SK-N-SH (cell line): ENCODE measurements at regions not wholly inside any gene's neighbourhood (a gene's known extent, or its start where the extent isn't known, plus 50 kb on each side); places are given as distances from the start of the nearest gene placed in this dataset.

ENCODE experiments used
- CTCF ChIA-PET: fragments of 300-600, 350-600 bp; formaldehyde crosslinking; extraction: SDS; loops from one replicate; lab custom pipeline; 2021; lab: Yijun Ruan, JAX
- POLR2A ChIA-PET: fragments of 350-600 bp; sonication (Branson Sonifier 250); formaldehyde crosslinking; extraction: SDS; loops from one replicate; lab custom pipeline; 2020; ENCODE audit warnings: antibody characterized with exemption, inconsistent platforms; lab: Yijun Ruan, JAX
- DNase-seq: peaks from one replicate; pipeline ENCODE4 v3.0.0; 2012
- H2AFZ ChIP-seq: fragments of 200-600 bp; sonication (generic); 2 replicates; pipeline ENCODE4 v1.8.1; 2016; ENCODE audit warnings: antibody characterized with exemption, mild to moderate bottlenecking, low read depth
- H3F3A ChIP-seq: fragments of 200-600 bp; sonication (generic); replicated peaks from 2 replicates; pipeline ENCODE3; 2016; ENCODE audit warnings: antibody characterized with exemption, mild to moderate bottlenecking; ENCODE audit not compliant: insufficient read depth
- H3K27ac ChIP-seq, 2 experiments: fragments of 200-500 bp in 1 of 2; fragments of 200-600 bp in 1 of 2; sonication (Bioruptor generic) in 1 of 2; sonication (generic), shearing (Covaris generic) in 1 of 2; 2 replicates each; pipeline versions ENCODE4 v1.5.1 to v1.6.1; 2014 to 2016; ENCODE audit warnings: low read depth in 2 of 2, inconsistent platforms in 1 of 2, low read length in 1 of 2, mild to moderate bottlenecking in 1 of 2, mixed read lengths in 1 of 2
- H3K27me3 ChIP-seq: fragments of 200-600 bp; sonication (generic), shearing (Covaris generic); 2 replicates; pipeline ENCODE4 v1.6.1; 2016; ENCODE audit warnings: mixed run types; ENCODE audit not compliant: insufficient read depth
- H3K36me3 ChIP-seq, 2 experiments: fragments of 200-500 bp in 1 of 2; fragments of 200-600 bp in 1 of 2; sonication (Bioruptor generic) in 1 of 2; sonication (generic) in 1 of 2; replicated peaks in 1 of 2; 2 replicates each; pipeline versions ENCODE3 to v1.5.1; 2014 to 2016; ENCODE audit warnings: low read length in 1 of 2, mild to moderate bottlenecking in 1 of 2; ENCODE audit not compliant: insufficient read depth in 2 of 2, control insufficient read depth in 1 of 2
- H3K4me1 ChIP-seq, 2 experiments: fragments of 200-500 bp in 1 of 2; fragments of 200-600 bp in 1 of 2; sonication (Bioruptor generic) in 1 of 2; sonication (generic), shearing (Covaris generic) in 1 of 2; 2 replicates each; pipeline versions ENCODE4 v1.5.1 to v1.6.1; 2014 to 2016; ENCODE audit warnings: low read depth in 1 of 2, low read length in 1 of 2, mixed run types in 1 of 2; ENCODE audit not compliant: insufficient read depth in 2 of 2, control insufficient read depth in 1 of 2
- H3K4me2 ChIP-seq: fragments of 200-600 bp; sonication (generic), shearing (Covaris generic); 2 replicates; pipeline ENCODE4 v1.6.1; 2017; ENCODE audit warnings: mixed run types
- H3K4me3 ChIP-seq, 2 experiments: fragments of 200-500 bp in 1 of 2; fragments of 200-600 bp in 1 of 2; sonication (Bioruptor generic) in 1 of 2; sonication (generic), shearing (Covaris generic) in 1 of 2; 2 replicates each; pipeline versions ENCODE4 v1.5.1 to v1.8.1; 2014 to 2016; ENCODE audit warnings: low read depth in 2 of 2, inconsistent platforms in 1 of 2, low read length in 1 of 2, mild to moderate bottlenecking in 1 of 2, mixed read lengths in 1 of 2, moderate library complexity in 1 of 2
- H3K79me2 ChIP-seq: fragments of 200-600 bp; sonication (generic); 2 replicates; pipeline ENCODE4 v1.8.1; 2017; ENCODE audit warnings: mild to moderate bottlenecking; ENCODE audit not compliant: insufficient read depth
- H3K9ac ChIP-seq: fragments of 200-600 bp; sonication (generic); 2 replicates; pipeline ENCODE4 v1.6.1; 2017; ENCODE audit warnings: mixed run types
- H3K9me2 ChIP-seq: fragments of 200-600 bp; sonication (generic); 2 replicates; pipeline ENCODE4 v1.6.1; 2017; ENCODE audit warnings: mixed run types
- H3K9me3 ChIP-seq: fragments of 200-600 bp; sonication (generic); 2 replicates; pipeline ENCODE4 v1.6.1; 2017; ENCODE audit warnings: mixed run types, mild to moderate bottlenecking, moderate library complexity
- H4K20me1 ChIP-seq: fragments of 200-600 bp; sonication (generic); 2 replicates; pipeline ENCODE4 v1.6.1; 2017; ENCODE audit warnings: mild to moderate bottlenecking, mixed run types; ENCODE audit not compliant: insufficient read depth
- CHD2 ChIP-seq: fragments of 150-350 bp; IDR thresholded peaks from 2 replicates; pipeline ENCODE4 v1.6.1; 2018; ENCODE audit warnings: low read length; ENCODE audit not compliant: partially characterized antibody
- EP300 ChIP-seq, 2 experiments: IDR thresholded peaks; 2 replicates each; pipeline versions ENCODE4 v1.4.0 to v1.6.1; 2012; ENCODE audit warnings: borderline replicate concordance in 1 of 2, low read depth in 1 of 2, low read length in 1 of 2
- FOXJ3 ChIP-seq: sonication (generic); formaldehyde crosslinking; IDR thresholded peaks from 2 replicates; pipeline ENCODE4 v1.5.1; 2020; ENCODE audit warnings: mild to moderate bottlenecking, missing genetic modification reagents
- FOXM1 ChIP-seq: IDR thresholded peaks from 2 replicates; pipeline ENCODE4 v1.4.0; 2012; ENCODE audit warnings: low read depth, mild to moderate bottlenecking
- GABPA ChIP-seq: IDR thresholded peaks from 2 replicates; pipeline ENCODE4 v1.4.0; 2012; ENCODE audit warnings: low read depth, mild to moderate bottlenecking
- GATA2 ChIP-seq: sonication (generic); formaldehyde crosslinking; IDR thresholded peaks from 2 replicates; pipeline ENCODE4 v1.5.0; 2020; ENCODE audit warnings: mild to moderate bottlenecking, missing genetic modification reagents
- JUND ChIP-seq: IDR thresholded peaks from 2 replicates; pipeline ENCODE4 v1.4.0; 2012
- MXI1 ChIP-seq: IDR thresholded peaks from 2 replicates; pipeline ENCODE4 v1.6.1; 2012; ENCODE audit warnings: mild to moderate bottlenecking, low read depth, low read length, improper control_type of control experiment
- NRF1 ChIP-seq: IDR thresholded peaks from 2 replicates; pipeline ENCODE4 v1.6.1; 2012; ENCODE audit warnings: low read depth, mild to moderate bottlenecking, low read length
- POLR2AphosphoS5 ChIP-seq: IDR thresholded peaks from 2 replicates; pipeline ENCODE4 v1.6.1; 2012; ENCODE audit warnings: low read depth, low read length
- RAD21 ChIP-seq: IDR thresholded peaks from 2 replicates; pipeline ENCODE4 v1.6.1; 2012; ENCODE audit warnings: mild to moderate bottlenecking, low read length
- SIN3A ChIP-seq: IDR thresholded peaks from 2 replicates; pipeline ENCODE4 v1.6.1; 2012; ENCODE audit warnings: low read depth, mild to moderate bottlenecking, low read length, moderate library complexity, borderline replicate concordance
- TAF1 ChIP-seq: IDR thresholded peaks from 2 replicates; pipeline ENCODE4 v1.6.1; 2012; ENCODE audit warnings: low read depth, mild to moderate bottlenecking, low read length, moderate library complexity, borderline replicate concordance
- WGBS: methylation state at CpG from one replicate; pipeline ENCODE4 v1.1.6; 2017; ENCODE audit warnings: low lambda C conversion rate; 5-methylcytosine and 5-hydroxymethylcytosine counted together
- TF ChIP-seq, protein P1 (sequence below): IDR thresholded peaks from 2 replicates; pipeline ENCODE4 v1.4.0; 2012; ENCODE audit warnings: low read depth
- TF ChIP-seq, protein P2 (sequence below): IDR thresholded peaks from 2 replicates; pipeline ENCODE4 v1.6.1; 2012; ENCODE audit warnings: mild to moderate bottlenecking, low read depth, low read length, moderate library complexity
- TF ChIP-seq, protein P3 (sequence below): IDR thresholded peaks from 2 replicates; pipeline ENCODE4 v1.4.0; 2012; ENCODE audit warnings: low read depth, borderline replicate concordance

DNA sequence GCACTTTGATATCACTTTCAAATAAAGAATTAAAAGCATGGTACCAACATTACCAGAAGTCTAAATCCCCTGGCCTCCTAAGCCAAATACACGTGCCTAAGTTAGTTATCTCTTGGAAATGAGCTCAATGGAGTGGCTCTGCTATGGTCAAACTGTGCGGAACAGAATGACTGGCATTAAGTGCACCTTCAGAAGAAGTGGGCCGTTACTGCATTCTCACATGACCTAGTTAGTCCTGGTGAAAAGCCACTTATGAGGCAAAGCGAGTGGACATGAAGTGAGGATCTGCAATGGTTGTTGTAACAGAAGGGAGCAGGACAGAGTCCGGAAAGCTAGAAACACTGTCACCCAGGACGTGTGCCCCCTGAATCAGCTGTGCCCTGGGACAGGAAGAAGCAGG, 633.1 kb downstream of the IRX1 start:
- 10% methylated on average over 6 of the region's 6 CpGs for whole genome bisulfite sequencing
- H3K27me3 ChIP-seq: no peaks in the 10 kb centered on the region
- no peaks in the 10 kb centered on the region for H3K9me3 ChIP-seq
- no peak overlapping the region for H2AFZ ChIP-seq
- H3K79me2 ChIP-seq: no peaks in the 10 kb centered on the region
- DNase-seq: no peak
- no peak overlapping the region for H3K27ac ChIP-seq
- ChIA-PET POLR2A (no interaction called here), CTCF (no interaction called here)
- no peaks in the 10 kb centered on the region for H3F3A ChIP-seq
- H3K9ac ChIP-seq: no peak overlapping the region
- no peaks in the 10 kb centered on the region for H4K20me1 ChIP-seq
- no peak overlapping the region for H3K4me2 ChIP-seq
- no peaks in the 10 kb centered on the region for H3K9me2 ChIP-seq
- H3K4me1 ChIP-seq: no peaks in the 10 kb centered on the region
- H3K4me3 ChIP-seq: no peak overlapping the region
- H3K36me3 ChIP-seq: no peaks in the 10 kb centered on the region
- TF ChIP-seq RAD21 (no peak), GATA2 (CRISPR knock-in tag) (no peak), NRF1 (no peak)
- TF ChIP-seq, protein P1, sequence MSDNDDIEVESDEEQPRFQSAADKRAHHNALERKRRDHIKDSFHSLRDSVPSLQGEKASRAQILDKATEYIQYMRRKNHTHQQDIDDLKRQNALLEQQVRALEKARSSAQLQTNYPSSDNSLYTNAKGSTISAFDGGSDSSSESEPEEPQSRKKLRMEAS: no peak

DNA sequence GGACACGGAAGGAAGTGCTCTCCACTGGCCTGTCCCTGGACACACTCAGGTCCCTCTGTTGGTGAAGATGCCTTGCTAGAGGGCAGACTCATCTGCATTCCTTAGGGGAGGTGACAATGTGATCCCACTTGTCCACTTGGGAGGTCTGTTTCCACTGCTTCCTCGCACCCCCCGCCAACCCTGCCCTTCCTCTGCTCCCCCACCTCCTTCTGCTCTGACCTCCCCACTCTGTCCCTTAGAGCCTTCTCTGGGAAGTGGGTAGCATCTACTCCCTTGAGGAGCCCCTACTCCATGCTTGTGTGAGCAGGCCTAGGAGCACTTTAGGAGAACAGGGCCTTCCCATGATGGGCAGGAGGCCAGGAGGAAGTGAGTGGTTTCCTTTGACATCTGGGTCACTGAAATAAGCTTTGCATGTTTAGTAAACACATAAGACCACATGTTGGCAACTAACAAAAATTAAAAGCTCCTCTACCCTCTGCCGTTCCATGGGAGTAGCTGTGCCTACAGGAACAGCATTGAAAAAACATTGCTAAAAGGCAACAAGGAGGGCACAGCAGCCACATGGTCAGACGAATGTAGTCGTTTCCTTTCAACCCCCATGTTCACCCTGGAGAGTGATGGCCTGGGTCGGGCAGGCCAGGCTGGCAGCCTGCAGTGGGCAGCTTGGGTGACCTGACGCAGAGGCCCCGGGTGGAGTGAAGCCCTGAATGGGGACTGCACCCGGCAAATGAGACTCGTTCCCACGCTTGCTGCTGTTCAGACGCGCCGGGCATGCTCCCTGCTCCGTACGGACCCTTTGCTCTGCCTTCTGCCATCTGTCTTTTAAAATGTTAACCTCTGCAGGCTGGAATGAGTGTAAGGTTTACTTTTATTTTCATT, 634.0 kb downstream of the IRX1 start:
- no peaks in the 10 kb centered on the region for H3F3A ChIP-seq
- H3K4me3 ChIP-seq: no peak overlapping the region
- no peaks in the 10 kb centered on the region for H3K4me1 ChIP-seq
- DNase-seq: no peak
- no peak overlapping the region for H2AFZ ChIP-seq
- no peaks in the 10 kb centered on the region for H3K79me2 ChIP-seq
- no peak overlapping the region for H3K9ac ChIP-seq
- H3K4me2 ChIP-seq: no peak overlapping the region
- no peaks in the 10 kb centered on the region for H3K27me3 ChIP-seq
- TF ChIP-seq FOXM1 (no peak), JUND (no peak), EP300 (IDR thresholded peaks at IDR 0.05; ENCODE audit: borderline replicate concordance in 1 of 2, low read depth in 1 of 2, low read length in 1 of 2) (no peak), POLR2AphosphoS5 (no peak), SIN3A (no peak), CHD2 (no peak), TAF1 (no peak), GABPA (no peak), MXI1 (no peak), FOXJ3 (no peak)
- TF ChIP-seq, protein P2, sequence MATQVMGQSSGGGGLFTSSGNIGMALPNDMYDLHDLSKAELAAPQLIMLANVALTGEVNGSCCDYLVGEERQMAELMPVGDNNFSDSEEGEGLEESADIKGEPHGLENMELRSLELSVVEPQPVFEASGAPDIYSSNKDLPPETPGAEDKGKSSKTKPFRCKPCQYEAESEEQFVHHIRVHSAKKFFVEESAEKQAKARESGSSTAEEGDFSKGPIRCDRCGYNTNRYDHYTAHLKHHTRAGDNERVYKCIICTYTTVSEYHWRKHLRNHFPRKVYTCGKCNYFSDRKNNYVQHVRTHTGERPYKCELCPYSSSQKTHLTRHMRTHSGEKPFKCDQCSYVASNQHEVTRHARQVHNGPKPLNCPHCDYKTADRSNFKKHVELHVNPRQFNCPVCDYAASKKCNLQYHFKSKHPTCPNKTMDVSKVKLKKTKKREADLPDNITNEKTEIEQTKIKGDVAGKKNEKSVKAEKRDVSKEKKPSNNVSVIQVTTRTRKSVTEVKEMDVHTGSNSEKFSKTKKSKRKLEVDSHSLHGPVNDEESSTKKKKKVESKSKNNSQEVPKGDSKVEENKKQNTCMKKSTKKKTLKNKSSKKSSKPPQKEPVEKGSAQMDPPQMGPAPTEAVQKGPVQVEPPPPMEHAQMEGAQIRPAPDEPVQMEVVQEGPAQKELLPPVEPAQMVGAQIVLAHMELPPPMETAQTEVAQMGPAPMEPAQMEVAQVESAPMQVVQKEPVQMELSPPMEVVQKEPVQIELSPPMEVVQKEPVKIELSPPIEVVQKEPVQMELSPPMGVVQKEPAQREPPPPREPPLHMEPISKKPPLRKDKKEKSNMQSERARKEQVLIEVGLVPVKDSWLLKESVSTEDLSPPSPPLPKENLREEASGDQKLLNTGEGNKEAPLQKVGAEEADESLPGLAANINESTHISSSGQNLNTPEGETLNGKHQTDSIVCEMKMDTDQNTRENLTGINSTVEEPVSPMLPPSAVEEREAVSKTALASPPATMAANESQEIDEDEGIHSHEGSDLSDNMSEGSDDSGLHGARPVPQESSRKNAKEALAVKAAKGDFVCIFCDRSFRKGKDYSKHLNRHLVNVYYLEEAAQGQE: no peak
- TF ChIP-seq, protein P1: no peak
- TF ChIP-seq, protein P3, sequence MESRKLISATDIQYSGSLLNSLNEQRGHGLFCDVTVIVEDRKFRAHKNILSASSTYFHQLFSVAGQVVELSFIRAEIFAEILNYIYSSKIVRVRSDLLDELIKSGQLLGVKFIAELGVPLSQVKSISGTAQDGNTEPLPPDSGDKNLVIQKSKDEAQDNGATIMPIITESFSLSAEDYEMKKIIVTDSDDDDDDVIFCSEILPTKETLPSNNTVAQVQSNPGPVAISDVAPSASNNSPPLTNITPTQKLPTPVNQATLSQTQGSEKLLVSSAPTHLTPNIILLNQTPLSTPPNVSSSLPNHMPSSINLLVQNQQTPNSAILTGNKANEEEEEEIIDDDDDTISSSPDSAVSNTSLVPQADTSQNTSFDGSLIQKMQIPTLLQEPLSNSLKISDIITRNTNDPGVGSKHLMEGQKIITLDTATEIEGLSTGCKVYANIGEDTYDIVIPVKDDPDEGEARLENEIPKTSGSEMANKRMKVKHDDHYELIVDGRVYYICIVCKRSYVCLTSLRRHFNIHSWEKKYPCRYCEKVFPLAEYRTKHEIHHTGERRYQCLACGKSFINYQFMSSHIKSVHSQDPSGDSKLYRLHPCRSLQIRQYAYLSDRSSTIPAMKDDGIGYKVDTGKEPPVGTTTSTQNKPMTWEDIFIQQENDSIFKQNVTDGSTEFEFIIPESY: no peak
- H4K20me1 ChIP-seq: no peaks in the 10 kb centered on the region
- ChIA-PET POLR2A (no interaction called here), CTCF (no interaction called here)
- H3K9me2 ChIP-seq: no peaks in the 10 kb centered on the region
- H3K36me3 ChIP-seq: no peaks in the 10 kb centered on the region
- no peak overlapping the region for H3K27ac ChIP-seq
- 10% methylated on average over 8 of the region's 17 CpGs for WGBS
- no peaks in the 10 kb centered on the region for H3K9me3 ChIP-seq
